ENCODE measurements at regions not wholly inside any gene's neighbourhood (a gene's known extent, or its start where the extent isn't known, plus 50 kb on each side); places are given as distances from the start of the nearest gene placed in this dataset.

DNA sequence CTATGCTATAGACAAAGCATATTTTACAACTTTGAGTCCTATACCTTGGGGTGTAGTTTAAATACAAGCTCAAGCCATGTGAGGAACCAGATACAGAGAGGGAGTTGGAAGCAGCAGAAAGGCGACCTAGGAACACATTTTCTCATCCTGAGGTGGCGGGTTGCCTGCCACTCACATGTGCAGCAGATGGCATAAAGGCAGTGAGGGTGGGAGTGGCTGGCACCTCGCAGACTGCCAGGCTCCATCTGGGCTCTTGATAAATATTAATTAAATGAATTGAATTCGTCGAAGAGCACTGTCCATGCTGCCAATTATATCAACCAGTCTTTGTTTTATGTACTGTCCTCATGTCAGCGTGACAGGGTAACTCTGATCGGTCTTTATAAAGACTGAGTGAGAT is 79.0 kb upstream of the SEMA3C start:
- TF ChIP-seq, protein P1, sequence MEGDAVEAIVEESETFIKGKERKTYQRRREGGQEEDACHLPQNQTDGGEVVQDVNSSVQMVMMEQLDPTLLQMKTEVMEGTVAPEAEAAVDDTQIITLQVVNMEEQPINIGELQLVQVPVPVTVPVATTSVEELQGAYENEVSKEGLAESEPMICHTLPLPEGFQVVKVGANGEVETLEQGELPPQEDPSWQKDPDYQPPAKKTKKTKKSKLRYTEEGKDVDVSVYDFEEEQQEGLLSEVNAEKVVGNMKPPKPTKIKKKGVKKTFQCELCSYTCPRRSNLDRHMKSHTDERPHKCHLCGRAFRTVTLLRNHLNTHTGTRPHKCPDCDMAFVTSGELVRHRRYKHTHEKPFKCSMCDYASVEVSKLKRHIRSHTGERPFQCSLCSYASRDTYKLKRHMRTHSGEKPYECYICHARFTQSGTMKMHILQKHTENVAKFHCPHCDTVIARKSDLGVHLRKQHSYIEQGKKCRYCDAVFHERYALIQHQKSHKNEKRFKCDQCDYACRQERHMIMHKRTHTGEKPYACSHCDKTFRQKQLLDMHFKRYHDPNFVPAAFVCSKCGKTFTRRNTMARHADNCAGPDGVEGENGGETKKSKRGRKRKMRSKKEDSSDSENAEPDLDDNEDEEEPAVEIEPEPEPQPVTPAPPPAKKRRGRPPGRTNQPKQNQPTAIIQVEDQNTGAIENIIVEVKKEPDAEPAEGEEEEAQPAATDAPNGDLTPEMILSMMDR (IDR thresholded peaks at IDR 0.05) = no peak
- no peak for TF ChIP-seq EZH2 (IDR thresholded peaks at IDR 0.05; ENCODE audit: borderline replicate concordance, insufficient read depth, low read depth, low read length, poor library complexity, severe bottlenecking)

Data from B cell (primary cell).